Hematopoietic multipotent progenitor cell treated with erythropoietin and hydrocortisone succinate and interleukin-3 and kit ligand, for 4 days (in vitro differentiated cells): ENCODE measurements at regions not wholly inside any gene's neighbourhood (a gene's known extent, or its start where the extent isn't known, plus 50 kb on each side); places are given as distances from the start of the nearest gene placed in this dataset.

ENCODE experiments used
- DNase-seq: peaks from one replicate; pipeline ENCODE4 v3.0.0-alpha.2; 2015

DNA sequence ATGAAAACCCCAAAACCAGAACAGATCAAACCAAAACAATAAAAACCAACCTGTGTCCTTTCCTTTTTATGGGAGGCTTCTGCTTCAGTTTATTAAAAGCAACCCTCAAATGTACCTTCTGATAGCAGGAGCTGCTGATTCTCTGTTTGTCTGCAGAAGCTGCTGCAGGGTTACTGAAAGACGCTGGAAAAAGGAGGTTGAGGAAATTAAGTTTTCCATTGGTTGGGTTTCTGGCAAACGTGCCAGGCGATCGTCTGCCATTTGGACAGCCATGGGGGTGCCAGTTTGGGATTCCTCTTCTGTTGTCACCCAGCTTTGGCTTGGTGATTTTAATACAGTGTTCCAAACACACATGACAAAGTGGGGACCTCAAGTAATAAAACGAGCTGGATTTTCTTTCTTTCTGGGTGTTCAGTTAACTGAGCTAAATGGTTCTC, 185.4 kb upstream of the ZFHX3 start:
- no peak for DNase-seq

GRCh38 chr16:73232555-73233328, 184.8 kb upstream of the ZFHX3 start:
- DNase-seq = no peak

- no peak for DNase-seq
Observed at GRCh38 chr16:73231944-73232554, 184.1 kb upstream of the ZFHX3 start.

DNA sequence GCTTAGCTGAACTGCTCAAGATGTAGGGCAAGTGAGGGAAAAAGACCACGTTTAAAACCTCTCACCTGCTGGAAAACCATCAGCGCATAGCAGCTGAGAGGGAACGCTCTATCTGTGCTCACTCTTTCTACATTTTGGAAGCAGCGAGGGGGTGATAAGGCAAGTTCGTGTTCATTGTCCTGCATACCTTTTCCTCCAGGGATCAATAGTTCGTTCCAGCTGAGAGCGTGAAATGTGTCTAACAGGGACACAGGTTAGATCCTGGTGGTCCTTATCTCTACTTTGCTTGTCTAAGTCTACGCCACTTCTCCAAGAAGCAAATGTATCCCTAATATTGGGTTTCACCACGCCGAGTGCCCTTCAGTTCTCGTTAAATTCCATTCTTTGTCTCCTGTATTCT, 183.5 kb upstream of the ZFHX3 start:
- DNase-seq = no peak

DNA sequence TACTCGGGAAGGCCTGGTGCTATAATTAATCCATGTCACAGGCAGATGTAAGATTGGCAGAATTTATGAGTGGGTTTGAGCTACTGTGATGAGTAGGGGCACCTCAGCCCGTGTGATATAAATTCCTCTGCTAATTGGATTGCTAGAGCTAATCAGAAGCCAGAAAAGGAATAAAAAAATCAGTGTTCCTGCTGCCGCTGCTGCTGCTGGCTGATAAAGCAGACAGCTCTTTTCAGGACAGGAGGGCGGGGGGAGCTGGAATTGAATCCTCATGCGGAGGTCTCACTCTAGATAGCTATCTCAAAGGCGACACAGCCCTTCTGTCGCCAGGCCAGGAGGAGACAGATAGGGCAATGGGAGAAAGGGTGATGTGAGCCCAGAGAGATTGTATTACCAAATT, 182.7 kb upstream of the ZFHX3 start:
- DNase-seq = no peak

DNA sequence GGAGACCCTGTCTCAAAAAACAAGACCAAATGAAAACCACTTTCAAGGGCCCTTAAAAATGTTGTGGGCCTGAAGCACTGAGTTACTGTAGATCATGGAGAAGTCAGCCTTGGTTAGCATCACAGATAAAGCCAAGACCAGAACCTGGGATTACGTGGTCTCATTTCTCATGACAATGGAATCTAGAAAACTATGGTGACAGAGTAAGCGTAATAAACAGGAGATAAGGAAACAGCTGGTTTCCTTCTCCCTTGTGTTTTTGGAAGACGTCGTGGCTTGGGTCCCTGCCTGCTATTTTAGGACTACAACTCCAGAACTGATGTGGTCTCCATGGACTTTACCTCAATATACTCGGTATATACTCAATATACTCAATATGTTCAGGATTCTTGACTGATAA, 180.7 kb upstream of the ZFHX3 start:
- no peak for DNase-seq

DNA sequence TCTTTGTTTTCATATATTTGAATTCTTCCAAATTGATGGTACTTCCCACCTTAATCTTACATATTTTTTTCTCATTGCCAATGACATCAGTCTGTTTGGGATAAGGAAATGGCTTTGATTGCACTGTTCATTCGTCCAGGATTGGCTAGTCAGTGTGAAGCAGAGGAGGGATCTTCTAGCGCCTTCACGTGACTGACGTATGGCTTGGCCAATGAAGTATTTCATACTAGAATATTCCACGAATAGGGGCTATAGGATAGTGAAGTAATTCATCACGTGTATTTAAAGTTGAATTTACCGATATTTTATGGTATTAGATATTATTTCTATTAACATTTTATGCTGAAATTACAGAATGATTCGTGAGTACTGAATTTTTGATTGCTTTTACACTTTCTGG, 178.7 kb upstream of the ZFHX3 start:
- no peak for DNase-seq

GRCh38 chr16:73225983-73226382, 178.1 kb upstream of the ZFHX3 start:
- no peak for DNase-seq

- DNase-seq = no peak
Observed at GRCh38 chr16:73220836-73221235, 172.9 kb upstream of the ZFHX3 start.

DNA sequence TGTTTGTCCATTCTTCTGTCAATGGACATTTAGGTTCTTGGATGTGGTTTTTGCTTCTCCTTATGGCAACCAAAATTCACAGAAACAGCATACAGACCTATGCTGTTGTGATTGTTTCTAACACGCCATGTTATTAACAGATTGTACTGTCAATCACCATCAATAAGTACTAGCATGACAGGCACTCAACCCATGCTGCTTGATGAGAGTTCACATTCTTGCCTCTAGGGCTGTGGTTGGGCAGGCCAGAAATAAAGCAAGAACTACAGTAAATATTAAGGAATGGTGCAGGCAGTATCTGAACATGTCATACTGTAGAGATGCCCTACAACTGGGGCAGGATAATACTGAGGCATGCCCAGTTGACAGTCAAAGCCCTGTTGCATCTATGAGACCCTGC, 171.2 kb upstream of the ZFHX3 start:
- DNase-seq = no peak

DNA sequence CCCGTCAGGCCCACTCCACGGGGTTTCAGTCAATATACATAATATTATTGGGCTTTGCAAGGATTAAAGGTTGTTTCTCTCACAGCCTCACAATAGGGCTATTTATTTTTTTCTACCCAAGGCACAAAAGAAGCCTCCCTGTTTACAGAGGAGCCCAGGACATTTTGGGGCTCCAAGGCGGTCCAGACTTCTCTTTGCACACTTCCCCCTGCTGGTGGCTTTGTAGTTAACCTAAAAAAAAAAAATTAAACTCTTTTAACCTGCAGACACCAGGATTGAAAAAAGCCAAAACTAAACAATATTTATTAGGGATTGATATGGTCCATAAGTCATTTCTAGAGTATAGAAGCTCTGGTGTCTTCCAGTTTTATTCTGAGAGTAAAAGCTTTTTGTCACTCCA, 169.7 kb upstream of the ZFHX3 start:
- DNase-seq = peak; percentile 35

- no peak for DNase-seq
Observed at GRCh38 chr16:73216932-73217331, 169.0 kb upstream of the ZFHX3 start.

DNA sequence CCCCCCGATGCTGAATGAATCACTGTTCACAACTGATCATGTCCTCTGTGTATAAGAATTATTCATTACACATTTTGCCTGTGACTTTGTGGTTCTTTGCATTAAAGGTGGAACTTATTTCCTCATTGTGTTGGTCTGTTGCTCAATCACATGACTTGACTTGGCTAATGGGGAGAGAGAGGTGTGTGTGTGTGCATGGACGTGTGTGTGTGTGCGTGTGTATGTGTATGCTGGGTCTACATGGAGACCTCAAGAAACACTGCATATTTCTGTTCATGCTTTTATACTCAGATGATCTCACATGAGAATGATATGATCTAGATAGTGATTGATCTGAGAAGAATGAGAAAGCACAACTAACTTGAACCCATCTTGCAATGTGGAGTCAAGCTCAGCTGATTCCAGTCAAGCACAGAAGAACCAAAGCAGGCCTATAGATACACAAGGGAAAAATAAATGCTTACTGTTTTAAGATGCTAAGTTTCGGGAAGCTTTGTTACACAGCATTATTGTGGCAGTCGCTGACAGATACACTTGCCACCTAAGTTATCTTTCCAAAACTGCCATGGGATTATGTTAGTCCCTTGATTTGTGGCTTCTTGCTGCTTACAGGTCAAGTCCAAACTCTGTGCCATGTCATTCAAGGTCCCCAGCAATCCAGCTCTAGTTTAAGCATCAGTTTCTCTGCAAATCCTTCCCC, 167.9 kb upstream of the ZFHX3 start:
- no peak for DNase-seq

- no peak for DNase-seq
Observed at GRCh38 chr16:73214825-73215677, 167.1 kb upstream of the ZFHX3 start.

DNA sequence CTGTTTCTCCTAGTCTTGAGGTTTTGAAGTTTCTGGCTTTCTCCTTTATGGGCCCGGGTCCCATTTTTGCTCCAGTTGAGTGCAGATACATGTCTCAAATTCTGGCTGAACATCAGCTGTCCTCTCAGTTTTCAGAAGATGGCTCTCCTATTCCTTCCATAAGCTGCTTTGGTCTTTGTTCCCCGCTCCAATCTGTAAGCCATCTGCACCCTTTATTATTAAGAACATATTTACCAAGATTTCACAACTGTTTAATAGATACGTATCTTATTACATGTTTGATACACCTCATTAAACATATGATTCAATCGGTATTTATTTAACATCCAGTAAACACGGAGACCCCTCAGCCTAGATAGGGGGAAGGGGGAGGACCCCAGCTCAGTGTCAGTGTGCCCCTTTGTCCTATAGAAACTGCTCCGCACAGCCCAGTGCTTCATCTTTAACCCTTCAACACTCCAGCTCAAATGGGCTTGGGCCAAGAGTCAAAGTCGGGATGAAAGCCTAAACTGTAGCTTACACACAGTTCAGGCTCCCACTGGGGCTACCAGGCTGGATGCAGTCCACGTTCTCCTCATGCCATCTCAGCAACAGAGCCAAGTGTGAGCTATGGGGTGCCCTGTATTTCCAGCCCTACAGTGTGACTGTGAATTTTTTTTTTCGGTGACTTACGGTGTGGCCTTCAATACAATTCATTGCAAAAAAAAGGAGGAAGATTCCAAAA, 166.0 kb upstream of the ZFHX3 start:
- no peak for DNase-seq

GRCh38 chr16:73212431-73212830, 164.5 kb upstream of the ZFHX3 start:
- DNase-seq = no peak

DNA sequence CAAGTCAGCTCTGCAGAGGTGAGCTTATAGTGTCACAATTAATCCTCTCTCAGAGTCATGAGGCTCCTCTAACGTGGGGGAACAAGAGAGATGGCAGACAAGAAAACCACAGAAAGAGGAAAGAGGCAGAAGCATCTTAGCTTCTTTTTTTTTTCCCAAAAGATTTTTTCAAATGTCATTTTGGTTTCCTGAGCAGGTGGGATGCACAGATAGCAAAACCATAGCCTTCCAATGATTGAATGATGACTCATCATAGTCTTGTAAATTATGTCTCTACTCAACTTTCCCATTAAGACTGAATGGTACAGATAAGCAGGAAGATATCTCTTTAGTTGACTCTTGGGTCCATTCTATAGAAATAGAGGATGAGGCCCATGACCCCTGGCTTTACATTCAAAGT, 162.8 kb upstream of the ZFHX3 start:
- DNase-seq = peak; percentile 80

DNA sequence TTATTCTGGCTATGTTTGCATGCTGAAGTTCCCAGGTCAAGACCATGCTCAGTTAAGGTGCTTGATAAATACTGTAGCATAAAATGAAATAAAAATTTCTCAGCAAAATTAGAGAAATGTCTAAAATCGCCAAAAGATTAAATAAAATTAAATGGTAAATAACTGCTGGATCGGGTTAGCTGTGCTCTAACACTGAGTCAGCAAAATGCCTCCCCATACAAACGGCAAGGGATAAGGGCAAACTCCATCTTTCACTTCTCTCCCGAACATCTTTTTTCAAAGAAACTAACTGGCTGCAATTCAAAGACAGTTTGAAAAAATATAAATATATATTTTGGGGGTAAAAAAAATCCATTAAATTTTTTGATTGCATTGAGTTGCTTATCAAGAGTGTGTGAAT, 162.2 kb upstream of the ZFHX3 start:
- DNase-seq = no peak

GRCh38 chr16:73209190-73209589, 161.3 kb upstream of the ZFHX3 start:
- no peak for DNase-seq

DNA sequence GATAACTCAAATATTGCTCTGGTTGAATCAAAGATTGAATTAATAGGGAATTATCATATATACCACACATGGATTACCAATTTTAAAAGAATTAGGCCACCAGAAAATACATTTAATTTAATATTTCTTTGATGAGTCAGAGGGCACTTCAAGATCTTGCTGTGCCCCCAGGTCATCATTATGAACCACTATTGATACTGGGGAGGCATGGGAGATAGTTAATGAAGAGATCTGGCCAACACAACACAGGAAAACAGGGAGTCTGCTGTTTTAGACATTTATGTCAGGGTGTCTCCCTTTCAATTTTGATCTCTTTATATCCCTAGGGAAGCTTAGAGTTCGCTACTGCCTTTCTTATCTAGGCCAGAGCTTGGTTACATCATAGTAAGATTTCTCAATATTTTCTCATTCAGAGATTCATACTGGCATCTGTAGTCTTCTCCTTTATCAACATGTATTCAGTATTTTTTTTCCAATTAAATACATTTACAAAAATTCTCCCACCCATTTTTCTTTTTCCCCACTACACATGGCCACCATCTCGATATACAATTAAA, 158.3 kb upstream of the ZFHX3 start:
- DNase-seq = peak; percentile 9

- no peak for DNase-seq
Observed at GRCh38 chr16:73205153-73205886, 157.4 kb upstream of the ZFHX3 start.
